ENCODE measurements at regions not wholly inside any gene's neighbourhood (a gene's known extent, or its start where the extent isn't known, plus 50 kb on each side); places are given as distances from the start of the nearest gene placed in this dataset.

DNA sequence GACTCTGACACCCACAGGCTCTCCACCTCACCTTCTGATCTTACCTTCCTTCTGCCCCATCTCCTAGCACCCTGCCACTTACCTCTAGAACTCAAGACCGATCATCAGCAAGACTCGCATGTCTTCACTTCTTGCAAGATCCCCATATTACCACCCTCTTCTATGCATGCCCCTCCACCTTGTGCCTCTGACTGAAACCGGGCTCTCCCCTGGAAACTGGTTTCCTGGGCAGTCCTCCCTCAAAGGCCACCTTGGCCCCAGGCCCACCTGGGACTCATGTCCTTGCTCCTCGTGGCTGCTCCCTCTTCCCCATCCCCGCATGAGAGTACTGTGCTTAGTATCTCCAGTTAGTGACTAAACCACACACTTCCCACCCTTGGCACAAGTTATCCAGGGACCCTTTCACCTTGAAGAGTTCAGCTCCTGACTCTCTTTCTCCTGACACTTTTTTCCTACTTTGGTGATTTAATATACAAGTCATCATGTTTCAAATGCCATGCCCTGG lies 136.7 kb downstream of the SPATA19 start:
- no peak for TF ChIP-seq TAF1 (IDR thresholded peaks at IDR 0.05; ENCODE audit: borderline replicate concordance, low read depth, low read length)
- TF ChIP-seq POLR2AphosphoS5 (IDR thresholded peaks at IDR 0.05; ENCODE audit: low read depth, low read length): no peak
